ENCODE measurements at regions not wholly inside any gene's neighbourhood (a gene's known extent, or its start where the extent isn't known, plus 50 kb on each side); places are given as distances from the start of the nearest gene placed in this dataset.

DNA sequence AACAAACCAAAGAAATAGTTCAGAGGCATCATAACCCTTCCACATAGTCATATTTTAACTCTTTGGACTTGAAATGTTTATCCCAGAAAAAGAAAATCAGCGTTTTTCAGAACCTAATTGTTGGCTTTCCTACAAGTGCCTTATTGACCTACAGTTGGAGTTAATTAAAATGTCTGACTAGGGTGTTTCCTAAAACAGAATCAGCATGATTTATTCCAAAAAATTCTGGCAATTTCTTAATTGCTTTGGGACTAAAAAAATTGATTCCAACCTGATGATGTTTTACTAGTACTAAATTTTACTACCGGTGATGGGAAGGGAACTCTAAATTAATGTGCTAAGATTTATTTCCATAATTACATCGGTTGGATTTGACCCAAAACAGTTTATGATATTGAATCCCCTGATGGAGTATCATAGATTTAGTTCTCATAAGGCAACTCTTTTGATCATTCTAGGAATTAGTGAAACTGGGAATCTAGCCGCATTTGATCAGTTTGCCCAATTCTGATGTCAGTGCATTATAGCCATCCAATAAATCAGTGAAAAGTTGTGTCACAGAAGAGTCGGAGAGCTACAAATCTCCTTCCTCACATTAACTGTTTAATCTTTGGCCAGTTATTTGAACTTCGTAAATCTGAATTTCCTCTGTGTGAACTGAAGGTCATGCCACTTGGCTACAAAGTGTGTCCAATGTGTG, 134.3 kb upstream of the DSEL start:
- no peak for DNase-seq (ENCODE audit: low spot score)

GRCh38 chr18:67646890-67647289, 130.4 kb upstream of the DSEL start:
- no peak for DNase-seq (ENCODE audit: low spot score)

DNA sequence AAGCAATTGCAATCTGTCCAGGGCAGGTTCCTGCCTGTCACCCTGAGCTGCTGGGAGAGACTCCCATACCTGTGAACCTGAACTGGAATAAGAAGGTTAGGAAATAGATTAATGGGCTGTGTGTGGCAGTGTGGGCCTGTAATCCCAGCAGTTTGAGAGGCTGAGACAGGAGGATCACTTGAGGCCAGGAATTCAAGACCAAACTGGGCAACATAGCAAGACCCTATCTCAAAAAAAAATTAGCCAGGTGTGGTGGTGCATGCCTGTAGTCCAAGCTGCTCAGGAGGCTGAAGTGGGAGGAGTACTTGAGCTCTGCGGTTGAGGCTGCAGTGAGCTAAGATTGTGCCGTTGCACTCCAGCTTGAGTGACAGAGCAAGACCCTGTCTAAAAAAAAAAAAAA, 127.7 kb upstream of the DSEL start:
- no peak for DNase-seq (ENCODE audit: low spot score)

- no peak for DNase-seq (ENCODE audit: low spot score)
Measured at GRCh38 chr18:67639872-67640271, 123.4 kb upstream of the DSEL start.

GRCh38 chr18:67636597-67637385, 120.3 kb upstream of the DSEL start:
- no peak for DNase-seq (ENCODE audit: low spot score)

- DNase-seq (ENCODE audit: low spot score): no peak
Measured at GRCh38 chr18:67634631-67635338, 118.3 kb upstream of the DSEL start.

GRCh38 chr18:67633939-67634338, 117.4 kb upstream of the DSEL start:
- no peak for DNase-seq (ENCODE audit: low spot score)

DNA sequence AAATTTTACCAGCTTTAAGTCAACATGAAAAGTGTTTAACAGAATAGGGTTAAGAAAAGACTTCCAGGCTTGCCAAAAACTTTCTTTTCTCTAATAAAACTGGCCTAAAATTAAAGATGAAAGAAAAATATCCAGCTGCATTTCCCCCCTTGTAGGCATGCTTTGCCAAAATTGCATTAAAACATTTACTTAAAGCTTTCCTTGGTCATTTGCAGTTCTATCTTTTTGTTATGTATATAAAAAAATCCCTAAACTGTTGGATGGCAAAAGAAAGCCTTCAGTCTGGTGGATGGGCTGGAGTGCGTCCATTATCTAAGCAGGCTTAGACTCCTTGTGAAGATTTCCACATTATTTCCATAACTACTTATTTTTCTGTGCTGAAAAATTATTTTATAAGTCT, 105.4 kb upstream of the DSEL start:
- DNase-seq (ENCODE audit: low spot score): no peak

- no peak for DNase-seq (ENCODE audit: low spot score)
Measured at GRCh38 chr18:67621049-67621713, 104.7 kb upstream of the DSEL start.

DNA sequence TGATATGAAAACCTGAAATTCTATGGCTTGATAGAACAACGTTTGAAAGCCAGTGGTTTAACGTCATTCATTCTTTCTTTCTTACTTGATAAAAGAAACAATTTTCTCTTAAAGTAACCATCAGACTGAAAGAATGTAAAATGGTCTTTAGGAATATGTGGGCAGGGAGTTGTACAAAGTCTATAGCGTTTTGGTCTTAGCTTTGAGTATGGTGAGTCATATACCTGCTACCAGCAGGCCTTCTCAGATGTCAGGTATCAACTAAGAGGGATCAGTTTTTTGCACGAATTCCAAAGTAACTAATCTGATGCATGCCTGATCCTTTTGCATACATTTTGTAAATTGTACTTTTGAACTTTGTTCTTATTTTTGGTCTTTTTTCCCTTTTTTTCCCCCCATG, 101.5 kb upstream of the DSEL start:
- no peak for DNase-seq (ENCODE audit: low spot score)

GRCh38 chr18:67615876-67616275, 99.4 kb upstream of the DSEL start:
- no peak for DNase-seq (ENCODE audit: low spot score)

- DNase-seq (ENCODE audit: low spot score): no peak
Measured at GRCh38 chr18:67613731-67614130, 97.2 kb upstream of the DSEL start.

GRCh38 chr18:67612281-67612680, 95.8 kb upstream of the DSEL start:
- no peak for DNase-seq (ENCODE audit: low spot score)

- no peak for DNase-seq (ENCODE audit: low spot score)
Measured at GRCh38 chr18:67608615-67609273, 92.2 kb upstream of the DSEL start.

DNA sequence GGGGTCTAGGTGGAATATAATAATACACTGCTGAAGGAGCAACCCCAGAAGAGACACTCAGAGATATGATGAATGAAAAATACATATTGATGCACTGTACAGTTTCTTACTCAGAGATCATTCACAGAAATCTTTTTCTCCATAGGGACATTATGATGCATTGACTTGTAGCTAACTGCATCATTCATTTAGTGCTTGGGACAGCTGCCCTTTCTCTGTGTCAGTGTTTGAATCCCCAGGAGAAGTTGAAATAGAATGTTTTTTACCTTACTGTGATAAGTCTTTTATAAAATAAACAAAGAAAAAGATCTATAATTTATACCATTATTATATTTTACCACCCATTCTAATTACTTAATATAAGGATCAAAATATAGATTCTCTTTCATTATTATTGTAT, 91.7 kb upstream of the DSEL start:
- no peak for DNase-seq (ENCODE audit: low spot score)

- DNase-seq (ENCODE audit: low spot score): no peak
Measured at GRCh38 chr18:67600181-67601180, 84.0 kb upstream of the DSEL start.

DNA sequence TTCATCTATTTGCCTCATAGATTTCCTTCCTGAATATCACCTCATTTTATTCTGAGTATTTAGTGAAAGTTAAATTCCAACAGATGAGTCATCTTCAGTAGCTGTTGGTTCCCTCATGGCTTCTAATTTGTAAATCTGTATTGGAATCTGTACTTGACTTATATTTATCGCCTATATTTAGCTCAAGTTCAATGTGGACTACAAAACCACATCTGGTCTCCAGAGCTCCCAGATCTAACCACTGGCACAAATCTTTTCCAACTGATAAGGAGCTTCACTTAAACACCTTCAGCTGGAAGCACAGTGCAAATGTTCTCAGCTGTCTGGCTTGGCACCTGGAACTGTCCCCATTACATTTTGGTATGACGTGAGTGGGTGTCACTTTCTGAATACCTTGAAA, 82.8 kb upstream of the DSEL start:
- DNase-seq (ENCODE audit: low spot score): no peak

DNA sequence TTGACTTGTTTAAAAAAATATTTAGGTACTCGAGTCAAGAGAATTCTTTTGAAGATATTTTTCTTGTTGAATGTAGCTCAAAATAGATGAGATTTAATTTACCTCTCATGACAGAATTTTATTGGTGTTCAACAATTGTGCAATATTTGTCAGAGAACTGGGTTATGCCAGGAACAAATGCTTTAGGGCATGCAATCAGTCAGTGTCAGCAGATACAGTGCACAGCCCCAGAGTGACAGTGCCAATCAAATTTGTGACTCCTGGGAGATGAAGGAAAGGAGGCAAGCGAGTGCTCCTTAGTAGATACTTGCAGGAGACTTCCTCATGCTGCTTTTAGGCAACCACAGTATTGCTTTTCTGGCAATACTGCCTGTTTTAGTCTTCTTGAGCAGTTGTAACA, 81.2 kb upstream of the DSEL start:
- no peak for DNase-seq (ENCODE audit: low spot score)

GRCh38 chr18:67596003-67596402, 79.5 kb upstream of the DSEL start:
- no peak for DNase-seq (ENCODE audit: low spot score)

DNA sequence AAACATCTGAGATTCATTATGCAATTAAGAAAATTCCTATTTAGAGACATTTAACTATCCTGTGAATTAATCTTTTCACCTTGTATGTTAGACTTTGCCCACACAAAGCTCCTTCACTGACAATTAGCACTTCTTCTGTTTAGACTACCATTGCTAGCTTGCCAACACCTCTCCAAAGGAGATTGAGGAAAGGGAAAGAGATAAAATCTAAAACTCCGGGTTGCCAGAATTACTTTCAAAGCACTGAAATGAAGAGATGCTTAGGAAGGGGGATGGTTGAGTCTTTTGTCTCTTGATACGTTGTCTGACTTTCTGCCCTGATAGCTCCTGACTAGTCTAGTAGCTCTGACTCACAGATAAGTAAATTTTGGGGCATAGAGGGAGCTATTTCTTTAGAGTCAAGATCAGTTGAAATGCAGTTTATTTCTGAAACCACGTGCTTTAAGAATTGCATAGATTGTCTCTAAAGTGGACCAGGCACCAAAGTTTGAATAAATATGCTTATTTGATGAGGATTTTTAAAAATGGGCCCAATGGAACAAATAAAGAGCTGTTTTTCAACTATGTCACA, 74.1 kb upstream of the DSEL start:
- DNase-seq (ENCODE audit: low spot score): peak; percentile 13
